SHP77 treated with DMSO at 0.1 percent for 48 hours (cell line): ENCODE measurements at regions not wholly inside any gene's neighbourhood (a gene's known extent, or its start where the extent isn't known, plus 50 kb on each side); places are given as distances from the start of the nearest gene placed in this dataset.

Experiments
- DNase-seq: peaks from one replicate; lab custom pipeline; 2025; lab: John Stamatoyannopoulos, UW

- DNase-seq: no peak
These were observed 215.0 kb upstream of the ZFHX3 start for GRCh38 chr16:73262931-73263330.

- DNase-seq: no peak
These were observed 207.1 kb upstream of the ZFHX3 start for GRCh38 chr16:73255031-73255430.

DNA sequence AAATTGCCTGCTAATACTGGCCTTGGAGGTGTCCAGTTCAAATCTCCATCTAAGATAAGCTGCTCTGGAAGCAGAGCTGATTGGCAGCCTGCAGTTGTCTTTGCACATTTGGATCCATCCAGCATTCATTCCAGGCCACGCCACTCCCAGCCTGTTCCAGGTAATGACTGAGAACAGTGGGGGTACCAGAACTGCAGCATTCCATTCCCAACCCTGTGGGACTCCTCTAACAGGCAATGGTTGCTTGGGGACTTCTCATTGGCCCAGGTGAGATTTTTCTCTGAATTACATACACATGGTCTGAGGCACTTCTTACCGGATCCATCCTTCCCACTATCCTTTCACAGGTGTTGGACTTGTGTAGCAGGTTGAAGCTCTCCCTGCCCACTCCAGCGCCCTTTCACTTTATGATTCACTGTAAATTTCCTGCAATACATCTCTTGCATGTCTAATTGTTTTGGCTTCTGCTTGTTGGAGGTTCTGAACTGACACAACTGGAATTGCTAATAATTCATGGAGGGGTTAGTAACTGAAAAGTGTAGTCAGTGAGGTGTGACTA is 206.1 kb upstream of the ZFHX3 start:
- no peak for DNase-seq

DNA sequence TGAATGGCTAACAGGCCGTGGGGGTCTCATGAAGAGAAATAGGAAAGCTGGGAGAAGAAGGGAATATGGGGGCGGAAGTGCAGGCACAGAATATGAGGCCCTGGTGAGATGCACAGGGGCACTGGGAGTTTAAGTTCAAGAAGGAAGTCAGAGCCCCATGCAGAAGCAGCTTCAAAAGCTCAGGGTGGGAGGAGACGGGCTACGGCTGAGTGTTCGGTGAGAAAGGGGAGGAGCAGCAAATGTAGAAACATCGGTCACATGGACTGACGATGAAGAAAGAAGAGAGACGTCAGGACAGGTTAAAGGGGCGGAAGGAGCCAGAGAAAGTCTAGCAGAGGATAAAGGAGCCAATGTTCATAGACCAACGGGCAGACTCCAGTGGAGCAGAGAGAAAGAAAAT is 204.5 kb upstream of the ZFHX3 start:
- DNase-seq: no peak

GRCh38 chr16:73251608-73252007 is 203.7 kb upstream of the ZFHX3 start:
- no peak for DNase-seq

DNA sequence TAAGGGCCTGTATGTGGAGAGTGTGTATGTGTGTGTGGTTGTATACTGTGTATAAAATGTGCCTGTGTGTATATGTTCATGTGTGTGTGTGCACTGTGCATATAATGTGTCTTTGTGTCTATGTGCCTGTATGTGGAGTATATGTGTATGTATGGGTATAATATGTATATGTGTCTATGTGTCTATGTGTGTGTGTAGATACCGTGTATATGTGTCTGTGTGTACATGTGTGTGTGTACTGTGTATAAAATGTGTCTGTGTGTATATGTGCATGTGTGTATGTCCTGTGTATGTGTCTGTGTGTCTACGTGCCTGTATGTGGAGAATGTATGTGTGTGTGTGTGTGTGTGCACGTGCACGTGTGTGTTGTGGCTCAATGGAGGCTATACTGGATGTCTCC is 200.4 kb upstream of the ZFHX3 start:
- DNase-seq: no peak

GRCh38 chr16:73240920-73241319 is 193.0 kb upstream of the ZFHX3 start:
- DNase-seq: no peak

GRCh38 chr16:73237601-73238000 is 189.7 kb upstream of the ZFHX3 start:
- no peak for DNase-seq

DNA sequence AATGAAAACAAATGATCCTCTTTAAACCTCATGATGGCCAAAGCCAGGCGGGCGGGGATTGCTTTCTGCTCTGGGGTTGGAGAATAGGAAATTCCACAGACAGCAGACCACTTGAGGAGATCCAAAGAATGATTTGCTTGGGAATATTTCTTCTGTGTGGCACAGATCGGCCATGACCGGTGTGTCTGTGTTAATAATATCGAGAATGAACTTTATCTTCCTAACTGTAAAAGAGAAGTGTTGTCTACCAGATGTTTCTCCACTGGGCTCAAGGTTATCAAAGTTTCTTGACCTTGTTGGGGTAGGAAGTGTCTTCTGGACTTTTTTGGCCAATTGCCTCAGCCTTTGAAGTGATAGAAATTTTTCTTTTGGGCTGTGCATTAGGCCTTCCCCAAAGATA is 186.6 kb upstream of the ZFHX3 start:
- DNase-seq: no peak

DNA sequence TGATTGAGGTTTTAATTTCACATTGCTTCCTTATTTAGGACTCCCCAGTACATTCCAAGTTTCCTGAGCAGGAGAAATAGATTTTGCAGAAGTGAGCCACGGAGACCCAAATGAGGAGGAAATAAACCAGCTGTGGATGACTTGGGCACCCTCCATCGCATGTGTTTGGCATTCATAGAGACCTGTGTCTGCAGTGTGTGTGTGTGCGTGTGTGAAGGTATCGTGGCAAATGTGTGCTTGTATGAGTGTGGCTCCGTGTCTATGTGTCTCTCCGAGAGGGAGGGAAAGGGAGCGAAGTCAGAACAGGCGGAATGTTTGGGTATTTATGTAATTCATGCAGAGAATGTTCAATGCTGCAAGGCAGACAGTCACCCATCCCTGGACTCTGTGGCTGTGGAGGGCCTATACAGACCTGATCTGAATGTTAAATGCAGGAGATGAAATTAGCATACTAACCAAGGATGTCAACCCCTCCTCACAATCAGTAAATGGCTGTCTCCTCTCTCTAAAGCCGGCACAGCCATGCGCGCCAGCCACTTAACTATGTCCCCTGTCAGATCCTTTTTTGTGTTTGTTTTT is 186.0 kb upstream of the ZFHX3 start:
- DNase-seq: no peak

DNA sequence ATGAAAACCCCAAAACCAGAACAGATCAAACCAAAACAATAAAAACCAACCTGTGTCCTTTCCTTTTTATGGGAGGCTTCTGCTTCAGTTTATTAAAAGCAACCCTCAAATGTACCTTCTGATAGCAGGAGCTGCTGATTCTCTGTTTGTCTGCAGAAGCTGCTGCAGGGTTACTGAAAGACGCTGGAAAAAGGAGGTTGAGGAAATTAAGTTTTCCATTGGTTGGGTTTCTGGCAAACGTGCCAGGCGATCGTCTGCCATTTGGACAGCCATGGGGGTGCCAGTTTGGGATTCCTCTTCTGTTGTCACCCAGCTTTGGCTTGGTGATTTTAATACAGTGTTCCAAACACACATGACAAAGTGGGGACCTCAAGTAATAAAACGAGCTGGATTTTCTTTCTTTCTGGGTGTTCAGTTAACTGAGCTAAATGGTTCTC is 185.4 kb upstream of the ZFHX3 start:
- DNase-seq: no peak

DNA sequence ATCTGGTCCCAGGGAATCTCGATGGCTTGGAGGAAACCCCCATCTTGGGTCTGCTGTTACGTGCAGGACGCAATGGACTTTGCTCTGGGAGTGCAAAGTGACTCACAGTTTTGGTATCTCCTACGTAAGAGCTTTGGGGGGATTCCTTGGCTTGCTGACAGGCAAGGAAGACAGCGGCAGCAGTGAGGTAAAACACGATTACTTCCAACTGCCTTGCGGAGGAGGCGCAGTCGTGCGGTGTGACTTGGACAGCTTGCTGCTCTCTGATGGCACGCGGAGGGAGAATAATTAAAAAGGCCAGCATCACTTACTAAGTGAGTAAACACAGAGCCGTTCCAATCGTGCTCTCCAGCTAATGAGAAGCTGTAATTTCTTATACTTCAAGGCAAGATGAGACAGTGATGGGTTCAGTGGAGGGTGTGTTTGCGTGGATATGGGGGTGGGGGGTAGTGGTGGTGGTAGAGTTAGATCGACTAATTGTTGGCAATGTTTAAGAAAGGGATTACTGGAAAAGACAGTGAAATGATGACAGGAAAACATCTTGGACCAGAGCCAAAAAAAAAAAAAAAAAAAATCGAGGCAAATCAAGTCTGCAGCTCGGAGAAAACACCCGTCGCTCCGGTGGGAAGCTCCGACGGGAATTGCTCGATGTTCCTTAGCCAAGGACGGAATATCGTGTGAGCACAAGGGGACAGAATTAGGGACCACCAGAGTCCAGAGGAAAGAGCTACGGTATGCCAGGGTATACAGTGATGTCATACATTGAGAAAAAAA is 184.8 kb upstream of the ZFHX3 start:
- no peak for DNase-seq

GRCh38 chr16:73231944-73232554 is 184.1 kb upstream of the ZFHX3 start:
- no peak for DNase-seq

DNA sequence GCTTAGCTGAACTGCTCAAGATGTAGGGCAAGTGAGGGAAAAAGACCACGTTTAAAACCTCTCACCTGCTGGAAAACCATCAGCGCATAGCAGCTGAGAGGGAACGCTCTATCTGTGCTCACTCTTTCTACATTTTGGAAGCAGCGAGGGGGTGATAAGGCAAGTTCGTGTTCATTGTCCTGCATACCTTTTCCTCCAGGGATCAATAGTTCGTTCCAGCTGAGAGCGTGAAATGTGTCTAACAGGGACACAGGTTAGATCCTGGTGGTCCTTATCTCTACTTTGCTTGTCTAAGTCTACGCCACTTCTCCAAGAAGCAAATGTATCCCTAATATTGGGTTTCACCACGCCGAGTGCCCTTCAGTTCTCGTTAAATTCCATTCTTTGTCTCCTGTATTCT is 183.5 kb upstream of the ZFHX3 start:
- no peak for DNase-seq

GRCh38 chr16:73230651-73231050 is 182.7 kb upstream of the ZFHX3 start:
- DNase-seq: no peak

GRCh38 chr16:73228649-73229048 is 180.7 kb upstream of the ZFHX3 start:
- no peak for DNase-seq

- DNase-seq: no peak
These were observed 178.7 kb upstream of the ZFHX3 start for GRCh38 chr16:73226675-73227074.

GRCh38 chr16:73225983-73226382 is 178.1 kb upstream of the ZFHX3 start:
- no peak for DNase-seq

DNA sequence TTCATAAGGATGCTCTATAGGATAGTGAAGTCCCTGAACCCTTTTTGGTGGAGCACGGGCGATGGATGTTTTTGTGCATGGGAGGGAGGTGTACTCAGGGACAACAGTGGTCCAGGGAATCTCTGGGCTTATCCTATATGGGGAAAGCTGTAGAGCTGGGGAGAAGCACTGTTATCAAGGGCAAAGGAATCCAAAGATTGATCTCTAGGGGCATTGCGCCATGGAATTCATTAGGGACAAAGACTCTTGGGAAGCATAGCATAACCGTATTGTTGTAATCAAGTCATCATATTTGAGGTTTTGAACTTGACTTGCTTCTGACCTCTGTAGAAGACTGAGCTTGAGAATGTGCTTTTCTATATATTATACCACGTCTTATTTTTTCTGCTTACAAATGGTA is 172.9 kb upstream of the ZFHX3 start:
- DNase-seq: no peak

- no peak for DNase-seq
These were observed 171.2 kb upstream of the ZFHX3 start for GRCh38 chr16:73219176-73219575.

- DNase-seq: peak; percentile 97
These were observed 169.7 kb upstream of the ZFHX3 start for GRCh38 chr16:73217654-73218053.

GRCh38 chr16:73216932-73217331 is 169.0 kb upstream of the ZFHX3 start:
- no peak for DNase-seq

- DNase-seq: no peak
These were observed 167.9 kb upstream of the ZFHX3 start for GRCh38 chr16:73215678-73216377.
